ES-I3 (cell line): ENCODE measurements at regions not wholly inside any gene's neighbourhood (a gene's known extent, or its start where the extent isn't known, plus 50 kb on each side); places are given as distances from the start of the nearest gene placed in this dataset.
"Not testable (repeated sequence)": the region's sequence is repeated elsewhere in the genome, so short reads cannot be mapped to it uniquely, and the experiment has no call there.

Source experiments
- H3K36me3 ChIP-seq: 2 replicates; pipeline ENCODE4 v1.6.1; 2013; ENCODE audit warnings: mild to moderate bottlenecking, low read length, control low read depth, moderate library complexity; ENCODE audit not compliant: insufficient read depth
- H3K4me1 ChIP-seq: 2 replicates; pipeline ENCODE4 v1.6.1; 2013; ENCODE audit warnings: mild to moderate bottlenecking, control low read depth, low read length; ENCODE audit not compliant: insufficient read depth
- H3K9ac ChIP-seq: 2 replicates; pipeline ENCODE4 v1.6.1; 2013; ENCODE audit warnings: low read depth, mild to moderate bottlenecking, low read length, moderate library complexity
- H3K9me3 ChIP-seq: 2 replicates; pipeline ENCODE4 v1.6.1; 2013; ENCODE audit warnings: mild to moderate bottlenecking, low read length, moderate library complexity; ENCODE audit not compliant: control insufficient read depth, insufficient read depth

GRCh38 chr10:20407357-20407756, 489.8 kb downstream of the NEBL start:
- Histone ChIP-seq H3K9ac (no peak overlapping the region), H3K4me1 (no peaks in the 10 kb centered on the region), H3K36me3 (no peaks in the 10 kb centered on the region), H3K9me3 (no peaks in the 10 kb centered on the region)

GRCh38 chr10:20406281-20407104, 490.6 kb downstream of the NEBL start:
- Histone ChIP-seq H3K4me1 (no peaks in the 10 kb centered on the region), H3K36me3 (no peaks in the 10 kb centered on the region), H3K9ac (no peak overlapping the region), H3K9me3 (no peaks in the 10 kb centered on the region)

GRCh38 chr10:20405761-20406160, 491.4 kb downstream of the NEBL start:
- H3K9me3 ChIP-seq, result no peaks in the 10 kb centered on the region
- H3K4me1 ChIP-seq, result no peaks in the 10 kb centered on the region
- no peak overlapping the region for H3K9ac ChIP-seq
- H3K36me3 ChIP-seq, result no peaks in the 10 kb centered on the region

- Histone ChIP-seq H3K9me3 (no peaks in the 10 kb centered on the region), H3K4me1 (no peaks in the 10 kb centered on the region), H3K36me3 (no peaks in the 10 kb centered on the region), H3K9ac (no peak overlapping the region)
Observed at GRCh38 chr10:20405050-20405449, 492.1 kb downstream of the NEBL start.

GRCh38 chr10:20399772-20400171, 497.3 kb downstream of the NEBL start:
- Histone ChIP-seq H3K9me3 (no peaks in the 10 kb centered on the region), H3K4me1 (no peaks in the 10 kb centered on the region), H3K9ac (no peak overlapping the region), H3K36me3 (no peaks in the 10 kb centered on the region)

- Histone ChIP-seq H3K4me1 (no peaks in the 10 kb centered on the region), H3K9me3 (no peaks in the 10 kb centered on the region)
Observed at GRCh38 chr10:20396701-20397100, 500.4 kb downstream of the NEBL start.

GRCh38 chr10:20396205-20396604, 500.9 kb downstream of the NEBL start:
- no peaks in the 10 kb centered on the region for H3K9me3 ChIP-seq
- H3K4me1 ChIP-seq, result no peaks in the 10 kb centered on the region
- no peaks in the 10 kb centered on the region for H3K36me3 ChIP-seq
- no peak overlapping the region for H3K9ac ChIP-seq

More at GRCh38 chr10:20396701-20397100, 500.4 kb downstream of the NEBL start:
- Histone ChIP-seq H3K36me3 (no peaks in the 10 kb centered on the region), H3K9ac (no peak overlapping the region)

GRCh38 chr10:20391629-20392028, 505.5 kb downstream of the NEBL start:
- Histone ChIP-seq H3K9ac (no peak overlapping the region), H3K4me1 (no peaks in the 10 kb centered on the region; the same call in 1 of the 2 replicates), H3K9me3 (no peaks in the 10 kb centered on the region), H3K36me3 (no peaks in the 10 kb centered on the region)

GRCh38 chr10:20381761-20382160, 515.4 kb downstream of the NEBL start:
- Histone ChIP-seq H3K4me1 (no peaks in the 10 kb centered on the region), H3K9ac (no peak overlapping the region)

GRCh38 chr10:20380401-20380800, 516.7 kb downstream of the NEBL start:
- no peak overlapping the region for H3K9ac ChIP-seq
- no peaks in the 10 kb centered on the region for H3K36me3 ChIP-seq
- no peaks in the 10 kb centered on the region for H3K4me1 ChIP-seq
- peaks cover 24% of the 10 kb centered on the region for H3K9me3 ChIP-seq

More at GRCh38 chr10:20381761-20382160, 515.4 kb downstream of the NEBL start:
- peaks cover 23% of the 10 kb centered on the region for H3K9me3 ChIP-seq
- H3K36me3 ChIP-seq, result no peaks in the 10 kb centered on the region

- Histone ChIP-seq H3K9ac (peak overlapping the region; percentile 26; the same call in 1 of the 2 replicates), H3K9me3 (peaks cover 27% of the 10 kb centered on the region)
Observed at GRCh38 chr10:20372748-20373147, 524.4 kb downstream of the NEBL start.

GRCh38 chr10:20370977-20371533, 526.1 kb downstream of the NEBL start:
- Histone ChIP-seq H3K9me3 (peaks cover 21% of the 10 kb centered on the region), H3K9ac (peak overlapping the region; percentile 55)
- H3K4me1 ChIP-seq, H3K36me3 ChIP-seq: not testable (repeated sequence)

More at GRCh38 chr10:20372748-20373147, 524.4 kb downstream of the NEBL start:
- peaks cover 9% of the 10 kb centered on the region for H3K4me1 ChIP-seq
- H3K36me3 ChIP-seq, result no peaks in the 10 kb centered on the region

GRCh38 chr10:20369863-20370736, 527.0 kb downstream of the NEBL start:
- Histone ChIP-seq H3K4me1 (peaks cover 9% of the 10 kb centered on the region), H3K9ac (peak overlapping the region; percentile 55), H3K36me3 (no peaks in the 10 kb centered on the region), H3K9me3 (peaks cover 17% of the 10 kb centered on the region)

- Histone ChIP-seq H3K9me3 (peaks cover 10% of the 10 kb centered on the region), H3K9ac (no peak overlapping the region), H3K36me3 (no peaks in the 10 kb centered on the region), H3K4me1 (no peaks in the 10 kb centered on the region)
Observed at GRCh38 chr10:20363684-20364083, 533.4 kb downstream of the NEBL start.
